MM.1S (cell line): ENCODE measurements at regions not wholly inside any gene's neighbourhood (a gene's known extent, or its start where the extent isn't known, plus 50 kb on each side); places are given as distances from the start of the nearest gene placed in this dataset.
A peak's percentile ranks its signal among the peaks of the same experiment; 100 is the strongest.

Experiments
- DNase-seq: peaks from one replicate; pipeline ENCODE4 v3.0.0-alpha.2; 2015
- H2AFZ ChIP-seq: fragments of 300-600 bp; sonication (generic); 2 replicates; pipeline ENCODE4 v1.6.0; 2016; ENCODE audit warnings: antibody characterized with exemption, low read length
- H3F3A ChIP-seq: fragments of 300-600 bp; sonication (generic); 2 replicates; pipeline ENCODE4 v1.6.1; 2016; ENCODE audit warnings: mild to moderate bottlenecking, antibody characterized with exemption, low read length, moderate library complexity, mixed read lengths; ENCODE audit not compliant: insufficient read depth
- H3K27ac ChIP-seq: fragments of 300-600 bp; sonication (generic); 2 replicates; pipeline ENCODE4 v1.5.1; 2016; ENCODE audit warnings: mild to moderate bottlenecking, low read length
- H3K27me3 ChIP-seq: fragments of 300-600 bp; sonication (generic); replicated peaks from 2 replicates; pipeline ENCODE4 v1.6.0; 2016; ENCODE audit warnings: low read length; ENCODE audit not compliant: insufficient read depth
- H3K36me3 ChIP-seq: fragments of 300-600 bp; sonication (generic); replicated peaks from 2 replicates; pipeline ENCODE4 v1.6.1; 2016; ENCODE audit warnings: mild to moderate bottlenecking, low read length, mixed read lengths; ENCODE audit not compliant: insufficient read depth
- H3K4me1 ChIP-seq: fragments of 300-600 bp; sonication (generic); 2 replicates; pipeline ENCODE4 v1.6.1; 2016; ENCODE audit warnings: low read length, mixed read lengths
- H3K4me2 ChIP-seq: fragments of 300-600 bp; sonication (generic); 2 replicates; pipeline ENCODE4 v1.6.0; 2016; ENCODE audit warnings: low read depth, low read length
- H3K4me3 ChIP-seq: fragments of 300-600 bp; sonication (generic); 2 replicates; pipeline ENCODE4 v1.5.1; 2016; ENCODE audit warnings: low read length, mixed read lengths
- H3K79me2 ChIP-seq: fragments of 300-600 bp; sonication (generic); 2 replicates; pipeline ENCODE4 v1.6.1; 2016; ENCODE audit warnings: mixed run types, low read length, mixed read lengths
- H3K9ac ChIP-seq: fragments of 300-600 bp; sonication (generic); 2 replicates; pipeline ENCODE4 v1.6.1; 2016; ENCODE audit warnings: low read length, mixed read lengths
- H3K9me2 ChIP-seq: fragments of 300-600 bp; sonication (generic); replicated peaks from 2 replicates; pipeline ENCODE4 v1.6.1; 2016; ENCODE audit warnings: mild to moderate bottlenecking, low read length, mixed read lengths; ENCODE audit not compliant: insufficient read depth
- H3K9me3 ChIP-seq: fragments of 300-600 bp; sonication (generic); replicated peaks from 2 replicates; pipeline ENCODE4 v1.6.1; 2016; ENCODE audit warnings: mild to moderate bottlenecking, low read length, mixed read lengths; ENCODE audit not compliant: insufficient read depth
- H4K20me1 ChIP-seq: fragments of 300-600 bp; sonication (generic); 2 replicates; pipeline ENCODE4 v1.6.1; 2016; ENCODE audit warnings: mild to moderate bottlenecking, low read length, moderate library complexity, mixed read lengths; ENCODE audit not compliant: insufficient read depth
- CTCF ChIP-seq: fragments of 300-600 bp; sonication (generic); IDR thresholded peaks from 2 replicates; pipeline ENCODE4 v1.5.1; 2016; ENCODE audit warnings: antibody characterized with exemption, low read length, mixed read lengths
- EZH2 ChIP-seq: fragments of 300-600 bp; sonication (generic); optimal IDR thresholded peaks from 2 replicates; pipeline ENCODE3; 2017; ENCODE audit warnings: low read depth, mild to moderate bottlenecking, antibody characterized with exemption, low read length, mixed read lengths
- EZH2phosphoT487 ChIP-seq: fragments of 300-600 bp; sonication (generic); IDR thresholded peaks from 2 replicates; pipeline ENCODE4 v1.6.1; 2018; ENCODE audit warnings: antibody characterized with exemption, low read length

- no peaks in the 10 kb centered on the region for H4K20me1 ChIP-seq
- H3K27me3 ChIP-seq: no peaks in the 10 kb centered on the region
- no peaks in the 10 kb centered on the region for H3K79me2 ChIP-seq
- H3K36me3 ChIP-seq: no peaks in the 10 kb centered on the region
- peak; percentile 73 for DNase-seq
- peak overlapping the region; percentile 1; the same call in 1 of the 2 replicates for H3K4me2 ChIP-seq
- H2AFZ ChIP-seq: peak overlapping the region; percentile 11; the same call in 1 of the 2 replicates
- no peaks in the 10 kb centered on the region for H3K9me3 ChIP-seq
- TF ChIP-seq CTCF (peak; percentile 78), EZH2 (no peak)
- no peak overlapping the region for H3K4me3 ChIP-seq
- H3K4me1 ChIP-seq: no peaks in the 10 kb centered on the region
- no peak overlapping the region for H3K9ac ChIP-seq
- no peaks in the 10 kb centered on the region for H3F3A ChIP-seq
- no peak overlapping the region for H3K27ac ChIP-seq
- H3K9me2 ChIP-seq: no peaks in the 10 kb centered on the region
These were observed 481.0 kb downstream of the TNS3 start for GRCh38 chr7:47100817-47101435.

- DNase-seq: no peak
- H2AFZ ChIP-seq: peak overlapping the region; percentile 11; the same call in 1 of the 2 replicates
- H4K20me1 ChIP-seq: no peaks in the 10 kb centered on the region
- no peaks in the 10 kb centered on the region for H3K27me3 ChIP-seq
- no peaks in the 10 kb centered on the region for H3K9me2 ChIP-seq
- TF ChIP-seq EZH2 (no peak), CTCF (no peak), EZH2phosphoT487 (no peak)
- no peak overlapping the region for H3K4me3 ChIP-seq
- no peaks in the 10 kb centered on the region for H3K9me3 ChIP-seq
- H3K9ac ChIP-seq: no peak overlapping the region
- H3K4me2 ChIP-seq: peak overlapping the region; percentile 1; the same call in 1 of the 2 replicates
- no peaks in the 10 kb centered on the region for H3K36me3 ChIP-seq
- no peak overlapping the region for H3K27ac ChIP-seq
- no peaks in the 10 kb centered on the region for H3F3A ChIP-seq
- H3K79me2 ChIP-seq: no peaks in the 10 kb centered on the region
- no peaks in the 10 kb centered on the region for H3K4me1 ChIP-seq
These were observed 481.6 kb downstream of the TNS3 start for GRCh38 chr7:47100148-47100816.

GRCh38 chr7:47097431-47097830 is 484.5 kb downstream of the TNS3 start:
- no peaks in the 10 kb centered on the region for H3K9me2 ChIP-seq
- no peak for TF ChIP-seq EZH2
- TF ChIP-seq CTCF: no peak
- TF ChIP-seq EZH2phosphoT487: no peak
- H2AFZ ChIP-seq: no peak overlapping the region
- no peaks in the 10 kb centered on the region for H3K36me3 ChIP-seq
- no peaks in the 10 kb centered on the region for H3K79me2 ChIP-seq
- no peaks in the 10 kb centered on the region for H4K20me1 ChIP-seq
- H3K4me1 ChIP-seq: no peaks in the 10 kb centered on the region
- H3K27ac ChIP-seq: no peak overlapping the region
- H3F3A ChIP-seq: no peaks in the 10 kb centered on the region
- H3K9ac ChIP-seq: no peak overlapping the region
- no peak for DNase-seq
- H3K9me3 ChIP-seq: no peaks in the 10 kb centered on the region
- no peaks in the 10 kb centered on the region for H3K27me3 ChIP-seq
- no peak overlapping the region for H3K4me2 ChIP-seq
- no peak overlapping the region for H3K4me3 ChIP-seq
